Astrocyte of the hippocampus (primary cell): ENCODE measurements at regions not wholly inside any gene's neighbourhood (a gene's known extent, or its start where the extent isn't known, plus 50 kb on each side); places are given as distances from the start of the nearest gene placed in this dataset.
"Not testable (repeated sequence)": the region's sequence is repeated elsewhere in the genome, so short reads cannot be mapped to it uniquely, and the experiment has no call there.

Experiments
- DNase-seq: peaks from one replicate; pipeline ENCODE4 v3.0.0; 2011; ENCODE audit warnings: low read depth, low spot score

- DNase-seq, result no peak
Measured at GRCh38 chr3:110389005-110389404, 682.6 kb upstream of the NECTIN3 start.

GRCh38 chr3:110390372-110390771 is 681.2 kb upstream of the NECTIN3 start:
- no peak for DNase-seq

GRCh38 chr3:110391042-110391441 is 680.6 kb upstream of the NECTIN3 start:
- DNase-seq, result no peak

GRCh38 chr3:110391640-110392395 is 679.8 kb upstream of the NECTIN3 start:
- DNase-seq, result peak; percentile 37

- no peak for DNase-seq
Measured at GRCh38 chr3:110393941-110394340, 677.7 kb upstream of the NECTIN3 start.

- DNase-seq, result no peak
Measured at GRCh38 chr3:110397115-110397514, 674.5 kb upstream of the NECTIN3 start.

GRCh38 chr3:110400315-110400714 is 671.3 kb upstream of the NECTIN3 start:
- DNase-seq, result no peak

GRCh38 chr3:110405830-110406585 is 665.6 kb upstream of the NECTIN3 start:
- DNase-seq, result no peak

- DNase-seq, result no peak
Measured at GRCh38 chr3:110413266-110413665, 658.4 kb upstream of the NECTIN3 start.

- DNase-seq, result peak; percentile 71
Measured at GRCh38 chr3:110413807-110414748, 657.5 kb upstream of the NECTIN3 start.

- DNase-seq, result peak; percentile 57
Measured at GRCh38 chr3:110414855-110415254, 656.8 kb upstream of the NECTIN3 start.

- peak; percentile 9 for DNase-seq
Measured at GRCh38 chr3:110419096-110419495, 652.5 kb upstream of the NECTIN3 start.

- DNase-seq, result no peak
Measured at GRCh38 chr3:110419601-110420000, 652.0 kb upstream of the NECTIN3 start.

- DNase-seq, result peak; percentile 83
Measured at GRCh38 chr3:110420158-110420641, 651.4 kb upstream of the NECTIN3 start.

- no peak for DNase-seq
Measured at GRCh38 chr3:110423276-110423675, 648.3 kb upstream of the NECTIN3 start.

- peak; percentile 51 for DNase-seq
Measured at GRCh38 chr3:110430146-110430545, 641.5 kb upstream of the NECTIN3 start.

GRCh38 chr3:110436209-110436608 is 635.4 kb upstream of the NECTIN3 start:
- no peak for DNase-seq

- DNase-seq, result not testable (repeated sequence)
Measured at GRCh38 chr3:110440066-110440653, 631.5 kb upstream of the NECTIN3 start.

GRCh38 chr3:110454066-110454465 is 617.5 kb upstream of the NECTIN3 start:
- DNase-seq, result no peak

- DNase-seq, result no peak
Measured at GRCh38 chr3:110456001-110456400, 615.6 kb upstream of the NECTIN3 start.

GRCh38 chr3:110456438-110457138 is 615.0 kb upstream of the NECTIN3 start:
- no peak for DNase-seq
